HG02610 (cell line): ENCODE measurements at regions not wholly inside any gene's neighbourhood (a gene's known extent, or its start where the extent isn't known, plus 50 kb on each side); places are given as distances from the start of the nearest gene placed in this dataset.
"Not testable (repeated sequence)": the region's sequence is repeated elsewhere in the genome, so short reads cannot be mapped to it uniquely, and the experiment has no call there.

Source experiments
- ATAC-seq: cut with Tn5 transposase; IDR thresholded peaks from one replicate; pipeline ENCODE4 v1.9.1; 2021; ENCODE audit warnings: mild to moderate bottlenecking, moderate library complexity; ENCODE audit not compliant: unreplicated experiment

DNA sequence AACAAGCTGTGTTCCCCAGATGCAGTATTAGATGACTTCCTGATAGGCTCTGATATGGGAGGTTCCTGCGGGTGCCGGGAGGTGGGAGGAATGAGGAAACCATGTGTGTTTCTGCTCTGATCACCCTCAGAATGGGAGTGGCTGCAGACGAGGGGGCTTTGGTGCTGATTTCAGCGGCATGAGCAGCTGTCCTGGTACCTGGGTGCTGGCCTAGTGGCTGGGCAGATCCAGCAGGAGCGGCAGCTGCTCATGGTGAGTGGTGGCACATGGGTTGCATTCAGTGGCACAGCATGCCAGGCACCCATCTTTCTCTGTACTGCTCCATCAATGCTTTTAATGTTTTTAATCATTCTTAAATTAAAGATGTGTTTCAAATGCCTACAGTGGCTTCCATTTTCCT is 177.2 kb upstream of the NETO1 start:
- no peak for ATAC-seq

- ATAC-seq, result no peak
Measured at GRCh38 chr18:73043611-73044010, 175.8 kb upstream of the NETO1 start.

- ATAC-seq, result no peak
Measured at GRCh38 chr18:73043211-73043610, 175.4 kb upstream of the NETO1 start.

DNA sequence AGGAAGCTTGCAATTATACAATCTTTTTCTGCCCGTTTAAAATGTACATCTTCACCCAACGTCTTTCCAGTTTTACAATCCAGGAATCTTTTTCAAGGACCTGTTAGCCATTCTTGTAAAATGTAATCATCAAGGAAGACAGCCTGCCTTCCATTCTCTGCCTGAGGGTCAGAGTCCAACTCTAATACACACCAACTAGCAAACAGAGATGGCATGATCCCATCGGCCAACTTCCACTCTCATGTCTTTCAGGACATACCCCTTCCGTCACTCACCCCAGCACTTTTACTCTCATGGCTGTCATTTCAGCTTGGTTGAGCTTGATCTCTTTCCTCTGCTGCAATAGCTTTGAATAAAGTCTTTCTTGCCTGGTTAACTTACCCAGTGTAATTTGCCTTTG is 172.5 kb upstream of the NETO1 start:
- no peak for ATAC-seq

DNA sequence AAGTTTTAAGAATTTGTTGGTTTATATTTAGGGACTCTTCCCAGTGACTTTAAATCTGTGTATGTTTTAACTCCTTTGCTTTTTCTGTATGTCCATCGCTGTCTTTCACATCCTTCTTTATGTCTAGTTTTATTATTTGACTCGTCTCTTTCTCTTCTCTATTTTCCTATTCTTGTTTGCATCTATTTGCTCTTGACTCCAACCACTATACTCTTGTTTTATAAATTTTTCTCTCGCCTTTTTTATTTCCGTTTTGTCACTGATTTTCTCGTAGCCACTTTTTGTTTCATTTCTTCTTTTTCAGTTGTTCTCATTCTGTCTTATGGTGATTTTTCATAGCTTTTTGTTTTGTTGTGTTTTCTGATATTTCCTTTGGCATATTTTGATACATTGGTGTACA is 170.5 kb upstream of the NETO1 start:
- peak; percentile 45 for ATAC-seq

- no peak for ATAC-seq
Measured at GRCh38 chr18:73023975-73024374, 156.2 kb upstream of the NETO1 start.

- ATAC-seq, result no peak
Measured at GRCh38 chr18:73009691-73010090, 141.9 kb upstream of the NETO1 start.

- ATAC-seq, result no peak
Measured at GRCh38 chr18:73007915-73008308, 140.1 kb upstream of the NETO1 start.

DNA sequence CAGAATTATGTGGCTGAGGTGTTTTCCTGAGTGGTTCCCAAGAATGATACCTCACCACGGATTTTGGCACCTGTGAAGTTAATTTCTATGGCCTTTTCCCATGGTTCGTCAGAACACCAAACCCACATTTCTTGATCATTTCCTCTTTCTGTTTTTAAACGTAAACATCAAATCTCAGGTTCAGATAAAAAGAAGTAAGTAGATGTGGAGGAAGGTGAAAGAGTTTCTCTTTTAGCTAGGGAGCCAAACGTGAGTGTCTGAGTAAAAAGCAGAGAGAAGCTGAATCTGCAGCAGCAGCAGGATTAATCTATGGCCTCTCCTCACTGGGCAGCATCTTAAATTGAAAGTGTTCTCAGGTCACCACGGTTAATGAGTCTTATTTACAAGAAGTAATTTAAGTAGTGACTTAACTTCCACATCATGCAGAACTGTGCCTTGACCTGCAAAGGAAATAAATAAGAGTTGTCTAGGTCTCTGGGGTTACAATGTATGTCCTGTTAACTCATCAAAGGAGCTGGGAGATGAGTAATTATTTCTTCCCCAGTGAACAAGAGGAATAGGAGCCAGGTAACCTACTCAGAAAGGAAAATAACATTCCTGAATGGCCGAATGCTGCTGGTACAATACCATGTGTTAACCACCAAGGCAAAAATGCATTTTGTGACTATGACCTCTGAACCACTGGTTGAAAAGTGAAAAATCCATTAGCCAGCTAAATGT is 139.6 kb upstream of the NETO1 start:
- ATAC-seq, result peak; percentile 83

GRCh38 chr18:73006331-73006730 is 138.5 kb upstream of the NETO1 start:
- ATAC-seq, result no peak

GRCh38 chr18:73004260-73004659 is 136.5 kb upstream of the NETO1 start:
- no peak for ATAC-seq

GRCh38 chr18:72999971-73000607 is 132.3 kb upstream of the NETO1 start:
- ATAC-seq, result no peak

DNA sequence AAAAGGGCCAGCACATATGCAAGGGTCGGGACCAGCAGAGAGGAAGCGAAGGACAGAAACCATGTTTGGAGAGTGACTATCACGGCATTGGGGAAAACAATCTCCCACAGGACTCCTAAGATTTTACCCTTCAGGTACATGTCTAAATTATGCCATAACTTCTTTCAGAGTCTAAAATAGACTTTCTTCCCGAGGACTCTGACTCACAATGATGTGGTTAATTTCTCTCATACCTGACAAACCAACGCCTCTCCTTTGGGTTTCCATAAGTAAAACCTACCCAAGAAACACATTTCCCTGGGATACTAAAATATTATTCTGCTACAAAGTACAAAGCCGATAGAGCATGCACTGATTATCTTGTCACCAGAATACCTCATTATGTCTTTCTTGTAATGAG is 127.8 kb upstream of the NETO1 start:
- ATAC-seq, result no peak

- ATAC-seq, result no peak
Measured at GRCh38 chr18:72993250-72993649, 125.5 kb upstream of the NETO1 start.

GRCh38 chr18:72991379-72991778 is 123.6 kb upstream of the NETO1 start:
- no peak for ATAC-seq

- ATAC-seq, result not testable (repeated sequence)
Measured at GRCh38 chr18:72987570-72987969, 119.8 kb upstream of the NETO1 start.

- peak; percentile 89 for ATAC-seq
Measured at GRCh38 chr18:72986103-72986502, 118.3 kb upstream of the NETO1 start.

DNA sequence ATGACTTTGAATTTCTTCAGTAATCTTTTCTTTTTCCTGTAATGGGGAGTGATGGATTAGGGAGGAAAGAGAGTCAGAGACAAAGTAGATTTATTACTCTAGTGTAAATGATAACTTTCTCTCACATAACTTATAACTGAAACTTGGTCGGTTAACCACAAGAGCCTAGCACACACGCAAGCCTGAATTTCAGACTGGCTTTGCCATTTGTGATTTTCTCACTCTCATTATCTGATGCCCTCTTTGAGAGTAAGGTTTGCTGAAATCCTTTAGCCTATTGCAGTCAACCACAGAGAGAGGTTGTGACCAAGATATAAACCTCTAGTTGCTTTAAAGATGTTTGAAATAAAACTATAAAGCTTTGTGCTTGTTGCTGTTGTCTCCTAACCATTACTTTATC is 117.9 kb upstream of the NETO1 start:
- peak; percentile 93 for ATAC-seq

DNA sequence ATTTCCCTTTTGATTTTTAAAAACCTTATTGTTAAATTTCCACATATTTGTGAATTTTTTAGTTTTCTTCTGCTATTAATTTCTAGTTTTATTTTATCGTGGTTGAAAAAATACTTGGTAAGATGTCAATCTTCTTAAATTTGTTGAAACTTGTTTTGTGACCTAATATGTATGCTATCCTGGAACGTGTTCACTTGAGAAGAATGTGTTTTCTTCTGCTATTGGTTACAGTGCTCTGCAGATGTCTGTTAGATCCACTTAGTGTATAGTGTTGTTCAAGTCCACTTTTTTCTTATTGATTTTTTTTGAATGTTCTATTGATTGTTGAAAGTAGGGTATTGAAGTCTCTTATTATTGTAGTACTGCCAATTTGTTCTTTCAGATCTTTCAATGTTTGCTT is 116.5 kb upstream of the NETO1 start:
- ATAC-seq, result no peak

GRCh38 chr18:72973841-72974240 is 106.1 kb upstream of the NETO1 start:
- ATAC-seq, result no peak

GRCh38 chr18:72965616-72966015 is 97.8 kb upstream of the NETO1 start:
- no peak for ATAC-seq

DNA sequence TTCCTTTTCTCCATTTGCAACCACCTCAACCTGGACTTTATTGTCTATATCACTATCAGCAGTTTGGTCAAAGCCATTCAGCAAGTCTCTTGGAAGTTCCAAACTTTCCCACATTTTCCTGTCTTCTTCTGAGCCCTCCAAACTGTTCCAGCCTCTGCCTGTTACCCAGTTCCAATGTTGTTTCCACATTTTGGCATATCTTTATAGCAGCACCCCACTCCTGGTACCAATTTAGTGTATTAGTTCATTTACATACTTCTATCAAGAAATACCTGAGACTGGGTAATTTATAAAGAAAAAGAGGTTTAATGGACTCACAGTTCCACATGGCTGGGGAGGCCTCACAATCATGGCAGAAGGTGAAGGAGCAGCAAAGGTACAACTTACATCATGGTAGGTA is 90.4 kb upstream of the NETO1 start:
- not testable (repeated sequence) for ATAC-seq

DNA sequence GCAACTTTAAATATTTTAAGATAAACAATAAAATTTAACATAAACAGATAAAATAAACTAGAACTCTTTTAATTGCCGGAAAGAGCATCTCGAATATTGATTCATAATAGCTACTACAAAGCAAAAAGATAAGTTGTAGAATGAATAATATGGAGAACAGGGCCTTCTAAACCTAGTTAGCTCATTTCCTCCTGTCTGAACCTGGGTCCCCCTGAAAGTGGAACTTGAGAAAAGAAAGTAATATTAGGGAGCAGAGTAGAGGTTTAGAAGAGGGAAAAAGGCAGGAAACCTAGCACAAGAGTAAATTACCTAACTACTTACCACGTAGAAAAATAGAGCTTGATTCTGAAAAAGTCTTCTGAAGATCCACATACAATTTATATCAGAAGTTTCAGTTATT is 80.7 kb upstream of the NETO1 start:
- ATAC-seq, result no peak
